Activated CD4-positive, alpha-beta T cell treated with anti-CD3 and anti-CD28 coated beads, Interleukin-2, amount 50 U/mL, for 4 hours (primary cell): ENCODE measurements at regions not wholly inside any gene's neighbourhood (a gene's known extent, or its start where the extent isn't known, plus 50 kb on each side); places are given as distances from the start of the nearest gene placed in this dataset.

Source experiments
- DNase-seq, 2 experiments: peaks; one replicate each; pipeline ENCODE4 v3.0.0-alpha.2; 2020

- DNase-seq: no peak
Measured at GRCh38 chr2:18124116-18124835, 245.8 kb downstream of the KCNS3 start.

GRCh38 chr2:18123577-18123976, 245.1 kb downstream of the KCNS3 start:
- no peak for DNase-seq

GRCh38 chr2:18123211-18123570, 244.7 kb downstream of the KCNS3 start:
- no peak for DNase-seq

GRCh38 chr2:18122544-18123210, 244.2 kb downstream of the KCNS3 start:
- no peak for DNase-seq

- DNase-seq: no peak
Measured at GRCh38 chr2:18119883-18120282, 241.4 kb downstream of the KCNS3 start.

- DNase-seq: no peak
Measured at GRCh38 chr2:18118703-18119102, 240.2 kb downstream of the KCNS3 start.

GRCh38 chr2:18117592-18117991, 239.1 kb downstream of the KCNS3 start:
- no peak for DNase-seq

- DNase-seq: no peak
Measured at GRCh38 chr2:18110222-18110621, 231.8 kb downstream of the KCNS3 start.

- no peak for DNase-seq
Measured at GRCh38 chr2:18106841-18107240, 228.4 kb downstream of the KCNS3 start.

- DNase-seq: no peak
Measured at GRCh38 chr2:18105929-18106328, 227.5 kb downstream of the KCNS3 start.

GRCh38 chr2:18104595-18105224, 226.2 kb downstream of the KCNS3 start:
- no peak for DNase-seq

- DNase-seq: no peak
Measured at GRCh38 chr2:18096836-18097405, 218.5 kb downstream of the KCNS3 start.

- no peak for DNase-seq
Measured at GRCh38 chr2:18094277-18094676, 215.8 kb downstream of the KCNS3 start.

GRCh38 chr2:18093196-18093595, 214.7 kb downstream of the KCNS3 start:
- DNase-seq: no peak

GRCh38 chr2:18092760-18093159, 214.3 kb downstream of the KCNS3 start:
- no peak for DNase-seq

- DNase-seq: no peak
Measured at GRCh38 chr2:18085593-18085992, 207.1 kb downstream of the KCNS3 start.

- no peak for DNase-seq
Measured at GRCh38 chr2:18084376-18084775, 205.9 kb downstream of the KCNS3 start.

- no peak for DNase-seq
Measured at GRCh38 chr2:18083806-18084205, 205.3 kb downstream of the KCNS3 start.

- no peak for DNase-seq
Measured at GRCh38 chr2:18078216-18078615, 199.7 kb downstream of the KCNS3 start.

- DNase-seq: no peak
Measured at GRCh38 chr2:18077704-18078103, 199.2 kb downstream of the KCNS3 start.

- no peak for DNase-seq
Measured at GRCh38 chr2:18077231-18077630, 198.8 kb downstream of the KCNS3 start.

- DNase-seq: no peak
Measured at GRCh38 chr2:18074476-18074875, 196.0 kb downstream of the KCNS3 start.

- no peak for DNase-seq
Measured at GRCh38 chr2:18073601-18074000, 195.1 kb downstream of the KCNS3 start.
